ENCODE measurements at regions not wholly inside any gene's neighbourhood (a gene's known extent, or its start where the extent isn't known, plus 50 kb on each side); places are given as distances from the start of the nearest gene placed in this dataset.

DNA sequence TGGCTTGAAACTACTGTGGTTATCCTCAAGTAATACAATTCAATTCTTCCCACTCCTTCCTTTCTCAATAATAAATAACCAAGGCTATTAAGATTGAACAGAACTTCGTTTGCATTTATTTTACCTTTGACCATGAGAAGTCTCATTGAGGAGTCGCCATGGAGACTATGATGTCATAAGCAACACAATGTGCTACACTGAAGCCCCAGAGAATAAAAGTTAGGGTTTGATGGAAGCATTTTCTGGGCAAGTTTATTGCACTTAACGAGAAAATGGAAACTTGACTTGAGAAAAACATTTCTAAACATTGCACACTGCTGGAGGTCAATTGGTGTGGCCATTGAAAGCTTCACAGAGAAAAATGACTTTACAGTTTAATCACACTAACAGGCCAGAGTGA lies 121.5 kb downstream of the FAM76B start:
- Mint-ChIP-seq H3K27ac (ENCODE audit: unreplicated experiment) (no peak overlapping the region), H3K4me1 (ENCODE audit: low read depth, unreplicated experiment) (no peaks in the 10 kb centered on the region), H3K27me3 (ENCODE audit: insufficient read depth, unreplicated experiment) (peaks cover 21% of the 10 kb centered on the region), H3K36me3 (ENCODE audit: insufficient read depth, unreplicated experiment) (no peaks in the 10 kb centered on the region), H3K4me3 (ENCODE audit: unreplicated experiment) (no peak overlapping the region), H3K9me3 (ENCODE audit: unreplicated experiment) (peaks cover 15% of the 10 kb centered on the region)
- TF ChIP-seq, protein P1, sequence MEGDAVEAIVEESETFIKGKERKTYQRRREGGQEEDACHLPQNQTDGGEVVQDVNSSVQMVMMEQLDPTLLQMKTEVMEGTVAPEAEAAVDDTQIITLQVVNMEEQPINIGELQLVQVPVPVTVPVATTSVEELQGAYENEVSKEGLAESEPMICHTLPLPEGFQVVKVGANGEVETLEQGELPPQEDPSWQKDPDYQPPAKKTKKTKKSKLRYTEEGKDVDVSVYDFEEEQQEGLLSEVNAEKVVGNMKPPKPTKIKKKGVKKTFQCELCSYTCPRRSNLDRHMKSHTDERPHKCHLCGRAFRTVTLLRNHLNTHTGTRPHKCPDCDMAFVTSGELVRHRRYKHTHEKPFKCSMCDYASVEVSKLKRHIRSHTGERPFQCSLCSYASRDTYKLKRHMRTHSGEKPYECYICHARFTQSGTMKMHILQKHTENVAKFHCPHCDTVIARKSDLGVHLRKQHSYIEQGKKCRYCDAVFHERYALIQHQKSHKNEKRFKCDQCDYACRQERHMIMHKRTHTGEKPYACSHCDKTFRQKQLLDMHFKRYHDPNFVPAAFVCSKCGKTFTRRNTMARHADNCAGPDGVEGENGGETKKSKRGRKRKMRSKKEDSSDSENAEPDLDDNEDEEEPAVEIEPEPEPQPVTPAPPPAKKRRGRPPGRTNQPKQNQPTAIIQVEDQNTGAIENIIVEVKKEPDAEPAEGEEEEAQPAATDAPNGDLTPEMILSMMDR (IDR thresholded peaks at IDR 0.05; ENCODE audit: insufficient read depth in 1 of 2, low read depth in 1 of 2, low read length in 1 of 2, severe bottlenecking in 1 of 2, unreplicated experiment in 1 of 2): no peak
- ChIA-PET CTCF (no interaction called here), POLR2A (no interaction called here)
- DNase-seq: no peak
- Histone ChIP-seq H3K27me3 (replicated peaks; ENCODE audit: control insufficient read depth, insufficient read depth, low read length) (no peaks in the 10 kb centered on the region), H3K9me3 (no peaks in the 10 kb centered on the region), H3K4me3 (ENCODE audit: low read depth, low read length) (no peak overlapping the region), H3K4me1 (no peaks in the 10 kb centered on the region), H3K36me3 (ENCODE audit: control insufficient read depth, insufficient read depth, low read length) (no peaks in the 10 kb centered on the region)
- no TSS peak for BruUV-seq (replicated peaks)
- intact Hi-C loops (cut with micrococcal nuclease; ENCODE audit: unreplicated experiment): no loop called here

DNA sequence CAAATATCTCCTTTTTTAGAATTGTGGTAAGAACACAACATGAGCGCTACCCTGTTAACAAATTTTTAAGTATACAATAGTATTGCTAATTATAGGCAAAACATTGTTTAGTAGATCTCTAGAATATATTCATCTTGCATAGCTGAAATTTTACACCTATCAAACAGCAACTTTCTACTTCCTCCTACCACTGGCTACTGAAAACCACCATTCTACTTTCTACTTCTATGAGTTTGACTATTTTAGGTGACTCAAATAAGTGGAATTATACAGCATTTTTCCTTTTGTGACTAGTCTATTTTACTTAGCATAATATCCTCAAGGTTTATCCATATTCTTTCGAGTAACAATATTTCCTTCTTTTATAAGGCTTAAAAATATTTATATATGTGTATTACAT lies 128.4 kb downstream of the FAM76B start:
- CTCF ChIA-PET: interaction anchor here (0.6 kb wide), 1 partner anchor 489 kb away, joined by 10 read pairs; no protein-coding TSS in a partner anchor
- no TSS peak for BruUV-seq (replicated peaks)
- TF ChIP-seq, protein P1 (IDR thresholded peaks at IDR 0.05; ENCODE audit: insufficient read depth in 1 of 2, low read depth in 1 of 2, low read length in 1 of 2, severe bottlenecking in 1 of 2, unreplicated experiment in 1 of 2): no peak

DNA sequence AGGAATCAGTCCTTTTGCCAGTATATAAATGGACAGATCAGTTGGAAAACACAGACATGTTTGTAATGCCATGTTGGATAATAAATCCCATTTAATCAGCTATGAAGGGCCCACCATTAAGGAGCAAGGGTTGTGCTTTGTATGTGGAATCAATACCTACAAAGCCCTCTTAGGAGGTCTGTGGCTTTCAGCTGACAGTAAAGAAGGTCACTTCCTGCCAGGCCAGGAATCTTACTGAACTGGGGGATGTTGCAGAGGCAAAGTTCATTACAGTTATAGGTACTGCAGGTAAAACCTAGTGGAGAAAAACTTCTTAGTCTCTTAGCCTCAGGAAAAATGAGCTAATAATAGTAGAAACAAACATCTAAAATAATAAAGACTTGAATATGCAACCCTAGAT lies 129.5 kb downstream of the FAM76B start:
- no peak for DNase-seq
- ChIA-PET CTCF (no interaction called here), POLR2A (no interaction called here)
- TF ChIP-seq, protein P1 (IDR thresholded peaks at IDR 0.05; ENCODE audit: insufficient read depth in 1 of 2, low read depth in 1 of 2, low read length in 1 of 2, severe bottlenecking in 1 of 2, unreplicated experiment in 1 of 2): no peak
- Histone ChIP-seq H3K36me3 (ENCODE audit: control insufficient read depth, insufficient read depth, low read length) (no peaks in the 10 kb centered on the region), H3K4me3 (ENCODE audit: low read depth, low read length) (no peak overlapping the region), H3K9me3 (no peaks in the 10 kb centered on the region), H3K4me1 (no peaks in the 10 kb centered on the region), H3K27me3 (replicated peaks; ENCODE audit: control insufficient read depth, insufficient read depth, low read length) (no peaks in the 10 kb centered on the region)
- no peaks in the 10 kb centered on the region for H3K4me1 Mint-ChIP-seq (ENCODE audit: low read depth, unreplicated experiment)
- H3K36me3 Mint-ChIP-seq (ENCODE audit: insufficient read depth, unreplicated experiment): no peaks in the 10 kb centered on the region
- H3K9me3 Mint-ChIP-seq (ENCODE audit: unreplicated experiment): peaks cover 6% of the 10 kb centered on the region
- H3K27ac Mint-ChIP-seq (ENCODE audit: unreplicated experiment): no peak overlapping the region
- H3K27me3 Mint-ChIP-seq (ENCODE audit: insufficient read depth, unreplicated experiment): peaks cover 20% of the 10 kb centered on the region
- intact Hi-C loops (cut with micrococcal nuclease; ENCODE audit: unreplicated experiment): no loop called here
- H3K4me3 Mint-ChIP-seq (ENCODE audit: unreplicated experiment): no peak overlapping the region
- BruUV-seq (replicated peaks): no TSS peak

More for the DNA sequence above, 128.4 kb downstream of the FAM76B start:
- Mint-ChIP-seq H3K9me3 (ENCODE audit: unreplicated experiment) (peaks cover 15% of the 10 kb centered on the region), H3K27me3 (ENCODE audit: insufficient read depth, unreplicated experiment) (peaks cover 21% of the 10 kb centered on the region), H3K36me3 (ENCODE audit: insufficient read depth, unreplicated experiment) (no peaks in the 10 kb centered on the region), H3K4me1 (ENCODE audit: low read depth, unreplicated experiment) (no peaks in the 10 kb centered on the region), H3K27ac (ENCODE audit: unreplicated experiment) (no peak overlapping the region), H3K4me3 (ENCODE audit: unreplicated experiment) (no peak overlapping the region)
- H3K4me3 ChIP-seq (ENCODE audit: low read depth, low read length): no peak overlapping the region
- DNase-seq: no peak
- POLR2A ChIA-PET: no interaction called here
- no peaks in the 10 kb centered on the region for H3K27me3 ChIP-seq (replicated peaks; ENCODE audit: control insufficient read depth, insufficient read depth, low read length)
- no peaks in the 10 kb centered on the region for H3K36me3 ChIP-seq (ENCODE audit: control insufficient read depth, insufficient read depth, low read length)
- no peaks in the 10 kb centered on the region for H3K4me1 ChIP-seq
- intact Hi-C loops (cut with micrococcal nuclease; ENCODE audit: unreplicated experiment): no loop called here
- H3K9me3 ChIP-seq: no peaks in the 10 kb centered on the region

All from Caco-2 (cell line).